ENCODE measurements at regions not wholly inside any gene's neighbourhood (a gene's known extent, or its start where the extent isn't known, plus 50 kb on each side); places are given as distances from the start of the nearest gene placed in this dataset.

DNA sequence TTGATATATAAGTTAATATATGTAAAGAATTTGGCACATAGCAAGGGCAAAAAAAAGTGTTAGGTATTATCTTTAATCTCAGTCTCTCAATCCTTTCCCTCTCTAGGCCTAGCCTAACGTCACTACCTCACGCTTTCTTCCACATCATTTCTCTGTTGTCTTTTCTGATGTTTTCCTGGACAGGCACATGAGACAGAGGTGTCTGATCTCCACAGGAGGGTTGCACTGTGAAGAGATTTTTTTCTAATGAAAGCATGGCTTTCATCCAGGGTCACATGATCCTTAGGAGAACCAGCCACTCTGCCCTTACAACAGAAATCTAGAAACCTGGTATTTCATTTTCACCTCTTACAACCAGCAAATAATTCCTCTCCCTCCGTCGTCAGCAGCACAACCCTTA, 1268.3 kb downstream of the XPNPEP1 start:
- Histone ChIP-seq H3K4me1 (ENCODE audit: insufficient read depth, low read length, severe bottlenecking) (no peaks in the 10 kb centered on the region), H3F3A (ENCODE audit: insufficient read depth, low read length) (no peaks in the 10 kb centered on the region), H3K9me2 (ENCODE audit: low read depth, low read length) (no peaks in the 10 kb centered on the region; the same call in 1 of the 2 replicates), H3K27ac (ENCODE audit: low read depth, low read length, poor library complexity, severe bottlenecking) (no peak overlapping the region), H3K36me3 (ENCODE audit: insufficient read depth, low read length) (no peaks in the 10 kb centered on the region), H2AFZ (ENCODE audit: low read length) (no peak overlapping the region), H3K9ac (ENCODE audit: low read length) (no peak overlapping the region), H4K20me1 (ENCODE audit: insufficient read depth, low read length) (no peaks in the 10 kb centered on the region), H3K27me3 (ENCODE audit: insufficient read depth, low read length) (no peaks in the 10 kb centered on the region), H3K79me2 (ENCODE audit: insufficient read depth, low read length) (no peaks in the 10 kb centered on the region), H3K4me3 (ENCODE audit: low read depth, low read length, poor library complexity, severe bottlenecking) (no peak overlapping the region), H3K4me2 (ENCODE audit: low read length) (no peak overlapping the region), H3K9me3 (ENCODE audit: low read length) (no peaks in the 10 kb centered on the region)
- TF ChIP-seq, protein P1, sequence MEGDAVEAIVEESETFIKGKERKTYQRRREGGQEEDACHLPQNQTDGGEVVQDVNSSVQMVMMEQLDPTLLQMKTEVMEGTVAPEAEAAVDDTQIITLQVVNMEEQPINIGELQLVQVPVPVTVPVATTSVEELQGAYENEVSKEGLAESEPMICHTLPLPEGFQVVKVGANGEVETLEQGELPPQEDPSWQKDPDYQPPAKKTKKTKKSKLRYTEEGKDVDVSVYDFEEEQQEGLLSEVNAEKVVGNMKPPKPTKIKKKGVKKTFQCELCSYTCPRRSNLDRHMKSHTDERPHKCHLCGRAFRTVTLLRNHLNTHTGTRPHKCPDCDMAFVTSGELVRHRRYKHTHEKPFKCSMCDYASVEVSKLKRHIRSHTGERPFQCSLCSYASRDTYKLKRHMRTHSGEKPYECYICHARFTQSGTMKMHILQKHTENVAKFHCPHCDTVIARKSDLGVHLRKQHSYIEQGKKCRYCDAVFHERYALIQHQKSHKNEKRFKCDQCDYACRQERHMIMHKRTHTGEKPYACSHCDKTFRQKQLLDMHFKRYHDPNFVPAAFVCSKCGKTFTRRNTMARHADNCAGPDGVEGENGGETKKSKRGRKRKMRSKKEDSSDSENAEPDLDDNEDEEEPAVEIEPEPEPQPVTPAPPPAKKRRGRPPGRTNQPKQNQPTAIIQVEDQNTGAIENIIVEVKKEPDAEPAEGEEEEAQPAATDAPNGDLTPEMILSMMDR (IDR thresholded peaks at IDR 0.05; ENCODE audit: low read length): no peak
- no peak for TF ChIP-seq EZH2 (IDR thresholded peaks at IDR 0.05; ENCODE audit: borderline replicate concordance, low read length)

DNA sequence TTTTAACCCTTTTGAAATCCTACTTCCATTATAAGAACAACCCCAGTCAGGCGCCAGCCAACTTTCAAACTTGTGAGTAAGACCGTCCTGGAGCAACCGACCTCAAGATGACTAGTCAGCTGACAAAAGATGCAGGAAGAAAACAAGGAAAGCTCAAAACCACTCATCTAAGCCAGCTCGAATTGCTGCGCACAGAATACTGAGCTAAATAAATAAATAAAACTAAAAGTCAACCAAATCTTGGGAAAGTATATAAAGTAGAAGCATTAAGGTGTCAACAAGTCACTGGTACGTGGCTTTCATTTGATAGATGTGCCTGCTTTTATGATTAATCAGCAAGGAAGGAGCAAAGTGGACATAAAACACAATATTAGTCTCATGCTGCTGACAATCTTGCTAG, 1269.8 kb downstream of the XPNPEP1 start:
- Histone ChIP-seq H3F3A (ENCODE audit: insufficient read depth, low read length) (no peaks in the 10 kb centered on the region), H3K9ac (ENCODE audit: low read length) (no peak overlapping the region), H3K79me2 (ENCODE audit: insufficient read depth, low read length) (no peaks in the 10 kb centered on the region), H3K9me2 (ENCODE audit: low read depth, low read length) (no peaks in the 10 kb centered on the region), H3K4me1 (ENCODE audit: insufficient read depth, low read length, severe bottlenecking) (no peaks in the 10 kb centered on the region), H3K9me3 (ENCODE audit: low read length) (no peaks in the 10 kb centered on the region), H2AFZ (ENCODE audit: low read length) (no peak overlapping the region), H3K4me3 (ENCODE audit: low read depth, low read length, poor library complexity, severe bottlenecking) (no peak overlapping the region), H4K20me1 (ENCODE audit: insufficient read depth, low read length) (no peaks in the 10 kb centered on the region), H3K36me3 (ENCODE audit: insufficient read depth, low read length) (no peaks in the 10 kb centered on the region), H3K4me2 (ENCODE audit: low read length) (no peak overlapping the region), H3K27ac (ENCODE audit: low read depth, low read length, poor library complexity, severe bottlenecking) (no peak overlapping the region), H3K27me3 (ENCODE audit: insufficient read depth, low read length) (no peaks in the 10 kb centered on the region)
- no peak for TF ChIP-seq EZH2 (IDR thresholded peaks at IDR 0.05; ENCODE audit: borderline replicate concordance, low read length)
- TF ChIP-seq, protein P1 (IDR thresholded peaks at IDR 0.05; ENCODE audit: low read length): no peak

DNA sequence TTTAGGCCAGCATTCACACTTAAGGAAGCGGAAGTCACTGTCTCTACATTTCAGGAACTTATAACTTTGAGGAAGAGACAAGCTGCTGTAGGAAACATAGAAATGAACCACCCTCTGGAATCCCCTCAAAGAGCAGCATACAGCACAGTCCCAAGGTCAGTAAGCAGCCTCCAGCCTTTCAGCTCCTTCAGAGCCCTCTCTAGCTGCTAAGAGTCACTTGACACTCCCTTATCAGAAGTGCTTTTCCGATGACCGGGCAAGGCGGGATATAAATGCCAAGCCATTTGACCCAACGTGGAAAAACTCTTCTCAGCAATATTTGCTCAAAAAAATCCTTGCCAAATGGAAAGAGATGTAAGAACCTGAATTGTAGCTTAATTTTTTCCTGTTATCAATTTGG, 1284.3 kb downstream of the XPNPEP1 start:
- Histone ChIP-seq H3K36me3 (ENCODE audit: insufficient read depth, low read length) (no peaks in the 10 kb centered on the region), H3K4me1 (ENCODE audit: insufficient read depth, low read length, severe bottlenecking) (no peaks in the 10 kb centered on the region), H3K9me3 (ENCODE audit: low read length) (no peaks in the 10 kb centered on the region), H3K27me3 (ENCODE audit: insufficient read depth, low read length) (no peaks in the 10 kb centered on the region), H3K4me2 (ENCODE audit: low read length) (no peak overlapping the region), H3F3A (ENCODE audit: insufficient read depth, low read length) (no peaks in the 10 kb centered on the region), H3K4me3 (ENCODE audit: low read depth, low read length, poor library complexity, severe bottlenecking) (no peak overlapping the region), H2AFZ (ENCODE audit: low read length) (no peak overlapping the region), H3K9ac (ENCODE audit: low read length) (no peak overlapping the region), H3K9me2 (ENCODE audit: low read depth, low read length) (no peaks in the 10 kb centered on the region), H3K79me2 (ENCODE audit: insufficient read depth, low read length) (no peaks in the 10 kb centered on the region), H3K27ac (ENCODE audit: low read depth, low read length, poor library complexity, severe bottlenecking) (no peak overlapping the region), H4K20me1 (ENCODE audit: insufficient read depth, low read length) (no peaks in the 10 kb centered on the region)
- TF ChIP-seq EZH2 (IDR thresholded peaks at IDR 0.05; ENCODE audit: borderline replicate concordance, low read length): no peak
- TF ChIP-seq, protein P1 (IDR thresholded peaks at IDR 0.05; ENCODE audit: low read length): no peak

Measured in OCI-LY1 (cell line).